ENCODE measurements at regions not wholly inside any gene's neighbourhood (a gene's known extent, or its start where the extent isn't known, plus 50 kb on each side); places are given as distances from the start of the nearest gene placed in this dataset.

- no peak overlapping the region for H3K4me3 ChIP-seq
- no peak for DNase-seq
- intact Hi-C loops (cut with DNase I, micrococcal nuclease) = no loop called here
- no peaks in the 10 kb centered on the region for H3K9me3 ChIP-seq
- no peaks in the 10 kb centered on the region for H3K36me3 ChIP-seq (ENCODE audit: low read depth)
- no peaks in the 10 kb centered on the region for H3K4me1 ChIP-seq (ENCODE audit: low read depth)
- TF ChIP-seq CTCF (IDR thresholded peaks at IDR 0.05) = no peak
- no peak for ATAC-seq
These were observed 115.6 kb downstream of the GGTLC2 start for GRCh38 chr22:22759889-22760546.

- DNase-seq (no peak), ATAC-seq (no peak)
- no peak for TF ChIP-seq CTCF (IDR thresholded peaks at IDR 0.05)
- H3K9me3 ChIP-seq = no peaks in the 10 kb centered on the region
- no peak overlapping the region for H3K4me3 ChIP-seq
- H3K36me3 ChIP-seq (ENCODE audit: low read depth) = no peaks in the 10 kb centered on the region
- no peaks in the 10 kb centered on the region for H3K4me1 ChIP-seq (ENCODE audit: low read depth)
- intact Hi-C loops (cut with DNase I, micrococcal nuclease) = no loop called here
These were observed 117.2 kb downstream of the GGTLC2 start for GRCh38 chr22:22761606-22761962.

GRCh38 chr22:22761963-22762772 is 117.8 kb downstream of the GGTLC2 start:
- H3K36me3 ChIP-seq (ENCODE audit: low read depth) = no peaks in the 10 kb centered on the region
- H3K4me1 ChIP-seq (ENCODE audit: low read depth) = no peaks in the 10 kb centered on the region
- intact Hi-C loops (cut with DNase I, micrococcal nuclease) = no loop called here
- no peaks in the 10 kb centered on the region for H3K9me3 ChIP-seq
- no peak for DNase-seq
- no peak for TF ChIP-seq CTCF (IDR thresholded peaks at IDR 0.05)
- no peak overlapping the region for H3K4me3 ChIP-seq
- ATAC-seq = no peak

- Histone ChIP-seq H3K4me3 (no peak overlapping the region), H3K9me3 (no peaks in the 10 kb centered on the region), H3K4me1 (ENCODE audit: low read depth) (no peaks in the 10 kb centered on the region), H3K36me3 (ENCODE audit: low read depth) (no peaks in the 10 kb centered on the region)
- TF ChIP-seq CTCF (IDR thresholded peaks at IDR 0.05) = no peak
- DNase-seq = no peak
- intact Hi-C loops (cut with DNase I, micrococcal nuclease) = no loop called here
- ATAC-seq = no peak
These were observed 119.1 kb downstream of the GGTLC2 start for GRCh38 chr22:22763512-22763911.

GRCh38 chr22:22764085-22764484 is 119.7 kb downstream of the GGTLC2 start:
- Histone ChIP-seq H3K4me3 (no peak overlapping the region), H3K4me1 (ENCODE audit: low read depth) (no peaks in the 10 kb centered on the region), H3K9me3 (no peaks in the 10 kb centered on the region), H3K36me3 (ENCODE audit: low read depth) (no peaks in the 10 kb centered on the region)
- DNase-seq = no peak
- ATAC-seq = no peak
- intact Hi-C loops (cut with DNase I, micrococcal nuclease) = no loop called here
- no peak for TF ChIP-seq CTCF (IDR thresholded peaks at IDR 0.05)
